GM12872 (cell line): ENCODE measurements at regions not wholly inside any gene's neighbourhood (a gene's known extent, or its start where the extent isn't known, plus 50 kb on each side); places are given as distances from the start of the nearest gene placed in this dataset.
A peak's percentile ranks its signal among the peaks of the same experiment; 100 is the strongest.

Experiments used
- TF ChIP-seq, protein P1 (sequence below): IDR thresholded peaks from 3 replicates; pipeline ENCODE4 v1.5.1; 2011; ENCODE audit warnings: low read depth, mild to moderate bottlenecking, low read length, moderate library complexity; ENCODE audit not compliant: insufficient read depth

DNA sequence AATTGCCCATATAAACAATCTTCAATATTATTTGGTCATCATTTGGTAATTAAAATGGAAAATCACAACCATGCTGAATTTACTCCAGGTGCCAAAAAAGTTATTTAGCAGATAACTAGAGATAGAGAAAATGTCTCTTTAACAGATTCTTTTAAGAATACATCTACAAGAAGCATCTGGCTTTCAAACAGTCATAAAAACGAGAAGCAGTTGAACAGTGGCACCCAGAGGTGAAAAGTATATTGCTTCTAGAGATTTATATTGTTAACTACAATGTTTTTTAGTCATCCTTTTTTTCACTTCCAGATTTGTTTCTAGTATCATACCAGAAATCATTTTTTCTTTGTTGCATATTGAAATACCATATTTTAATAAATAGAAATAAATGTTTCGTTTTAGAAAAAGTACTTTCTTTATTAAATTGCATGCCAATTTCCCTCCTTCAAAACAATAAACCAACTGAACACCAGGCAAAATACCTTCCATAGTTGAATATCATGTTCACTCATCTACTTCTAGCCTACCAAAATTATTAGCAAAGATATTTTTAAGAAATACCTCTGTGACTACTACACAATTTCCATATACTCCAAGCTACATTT is 65.4 kb upstream of the HNRNPA3 start:
- TF ChIP-seq, protein P1, sequence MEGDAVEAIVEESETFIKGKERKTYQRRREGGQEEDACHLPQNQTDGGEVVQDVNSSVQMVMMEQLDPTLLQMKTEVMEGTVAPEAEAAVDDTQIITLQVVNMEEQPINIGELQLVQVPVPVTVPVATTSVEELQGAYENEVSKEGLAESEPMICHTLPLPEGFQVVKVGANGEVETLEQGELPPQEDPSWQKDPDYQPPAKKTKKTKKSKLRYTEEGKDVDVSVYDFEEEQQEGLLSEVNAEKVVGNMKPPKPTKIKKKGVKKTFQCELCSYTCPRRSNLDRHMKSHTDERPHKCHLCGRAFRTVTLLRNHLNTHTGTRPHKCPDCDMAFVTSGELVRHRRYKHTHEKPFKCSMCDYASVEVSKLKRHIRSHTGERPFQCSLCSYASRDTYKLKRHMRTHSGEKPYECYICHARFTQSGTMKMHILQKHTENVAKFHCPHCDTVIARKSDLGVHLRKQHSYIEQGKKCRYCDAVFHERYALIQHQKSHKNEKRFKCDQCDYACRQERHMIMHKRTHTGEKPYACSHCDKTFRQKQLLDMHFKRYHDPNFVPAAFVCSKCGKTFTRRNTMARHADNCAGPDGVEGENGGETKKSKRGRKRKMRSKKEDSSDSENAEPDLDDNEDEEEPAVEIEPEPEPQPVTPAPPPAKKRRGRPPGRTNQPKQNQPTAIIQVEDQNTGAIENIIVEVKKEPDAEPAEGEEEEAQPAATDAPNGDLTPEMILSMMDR = peak; percentile 40; the same call in 2 of the 3 replicates

DNA sequence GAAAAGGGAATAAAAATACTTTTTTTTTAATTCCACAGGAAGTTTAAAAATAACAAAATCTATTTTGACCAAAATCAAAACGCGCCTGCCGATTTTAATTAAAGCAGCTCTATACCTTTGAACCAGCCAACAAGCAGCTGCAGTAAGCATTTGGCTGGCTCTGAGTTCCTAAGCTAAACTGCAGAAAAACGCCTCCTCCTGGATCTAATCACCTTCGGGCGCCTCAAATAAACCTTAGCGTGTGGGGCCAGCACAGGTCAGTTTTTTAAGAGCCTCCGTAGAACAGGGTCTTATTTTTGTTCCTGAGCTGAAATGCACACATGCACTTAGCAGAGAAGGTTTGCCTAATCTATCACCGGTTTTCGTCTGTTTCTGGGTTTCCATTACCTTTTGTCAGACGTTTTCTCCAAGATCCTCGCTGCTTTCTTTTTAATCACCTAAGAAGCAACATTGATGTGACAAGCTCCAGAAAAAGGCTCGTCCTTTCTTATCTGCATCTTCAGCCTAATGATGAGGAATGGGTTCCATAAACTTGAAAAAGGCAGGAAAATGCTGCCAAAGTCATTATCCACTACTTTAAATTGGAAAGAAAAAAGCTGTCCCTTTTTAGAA is 64.7 kb upstream of the HNRNPA3 start:
- TF ChIP-seq, protein P1 = no peak

DNA sequence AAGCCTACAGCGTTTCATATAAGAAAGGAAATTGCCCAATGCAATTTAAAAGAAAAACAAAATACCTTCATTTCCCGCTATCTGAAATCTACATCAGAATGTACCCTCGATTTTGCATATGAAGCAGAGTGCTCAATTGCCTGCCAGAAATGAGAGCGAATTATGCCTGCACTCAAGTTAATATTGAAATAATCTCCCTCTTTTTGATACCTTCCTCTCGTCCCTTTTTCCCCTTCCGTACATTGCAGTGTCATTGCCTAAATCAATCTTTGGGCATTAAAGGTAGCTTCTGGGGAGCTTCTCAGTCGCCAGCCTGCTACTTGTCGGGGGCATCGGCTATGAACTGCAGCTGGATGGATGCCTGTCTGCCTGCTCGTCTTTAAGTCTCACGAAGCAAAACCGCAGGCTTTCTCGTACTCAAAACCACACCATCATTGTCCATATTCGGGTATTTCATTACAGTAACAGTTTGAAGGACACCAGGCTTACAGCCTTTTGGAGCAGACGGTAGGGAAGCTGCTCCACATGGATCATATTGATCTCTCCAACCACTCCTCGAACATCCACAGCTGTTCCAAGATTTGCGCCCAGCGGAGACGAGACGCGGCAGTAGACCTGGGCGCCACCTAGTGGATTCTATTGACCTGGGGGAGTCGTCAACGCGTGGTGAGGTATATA is 64.0 kb upstream of the HNRNPA3 start:
- TF ChIP-seq, protein P1 = peak; percentile 87

DNA sequence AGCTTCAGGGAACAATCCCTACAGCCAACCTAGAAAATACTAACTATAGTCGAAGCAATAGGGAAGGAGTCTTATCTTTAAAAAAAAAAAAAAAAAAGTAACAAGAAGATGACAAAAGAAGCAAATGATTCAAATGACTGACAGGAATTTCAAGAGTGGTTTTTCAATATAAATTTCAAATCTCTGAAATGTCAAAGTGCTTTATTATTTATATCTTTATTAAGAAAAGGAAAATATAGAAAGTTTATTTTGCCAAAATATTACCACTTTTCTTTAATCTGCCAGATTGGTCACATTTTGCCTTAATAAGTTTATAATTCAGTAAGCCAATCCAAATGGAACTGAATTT is 63.5 kb upstream of the HNRNPA3 start:
- TF ChIP-seq, protein P1 = no peak

DNA sequence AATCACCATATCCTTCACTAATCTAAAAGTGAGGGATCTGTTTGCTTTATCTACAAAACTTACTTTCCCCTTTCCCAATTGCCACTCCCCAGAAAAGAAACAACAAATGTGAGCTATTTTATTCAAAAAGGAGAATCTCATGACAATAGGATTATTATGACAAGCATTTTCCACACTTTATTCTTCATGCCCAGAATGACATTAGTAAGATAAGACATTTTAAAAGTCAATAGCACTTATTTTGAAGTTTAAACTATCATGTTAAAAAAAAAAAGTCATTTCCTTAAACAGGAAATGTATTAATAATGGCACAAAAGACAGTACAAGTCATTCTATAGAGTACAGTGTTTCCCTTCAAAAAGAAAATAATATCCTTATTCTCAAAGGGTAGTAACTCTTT is 58.8 kb upstream of the HNRNPA3 start:
- TF ChIP-seq, protein P1 = no peak

DNA sequence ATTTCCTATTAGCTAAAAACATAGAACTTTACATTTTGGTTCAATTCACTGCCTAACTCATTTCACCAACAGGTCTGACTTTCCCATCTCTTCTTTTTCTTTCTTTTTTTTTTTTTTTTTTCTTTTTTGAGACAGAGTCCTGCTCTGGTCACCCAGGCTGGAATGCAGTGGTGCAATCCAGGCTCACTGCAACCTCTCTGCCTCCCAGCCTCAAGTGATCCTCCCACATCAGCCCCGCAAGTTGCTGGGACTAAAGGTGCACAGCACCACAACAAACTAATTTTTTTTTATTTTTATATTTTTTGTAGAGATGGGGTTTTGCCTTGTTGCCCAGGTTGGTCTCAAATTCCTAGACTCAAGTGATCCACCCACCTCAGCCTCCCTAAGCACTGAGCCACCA is 57.8 kb upstream of the HNRNPA3 start:
- TF ChIP-seq, protein P1 = no peak

DNA sequence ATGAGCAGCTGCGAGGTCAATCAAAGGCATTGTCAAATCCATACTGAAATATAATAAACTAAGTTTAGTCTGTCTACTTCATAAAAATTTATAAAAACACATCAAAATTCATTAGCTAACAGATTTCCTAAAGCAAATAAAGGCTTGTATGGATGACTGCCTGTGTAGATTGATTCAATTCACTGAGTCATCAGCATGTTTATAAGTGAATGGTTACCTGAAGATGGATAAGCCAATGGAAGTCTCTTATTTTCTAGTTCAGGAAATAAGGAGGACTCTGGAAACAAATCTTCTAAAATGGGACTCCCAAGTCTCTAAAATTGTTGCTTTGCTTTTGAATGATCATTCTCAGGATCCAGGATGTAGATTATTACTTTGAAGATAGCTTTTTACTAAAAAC is 57.0 kb upstream of the HNRNPA3 start:
- TF ChIP-seq, protein P1 = no peak
